DOHH2 (cell line): ENCODE measurements at regions not wholly inside any gene's neighbourhood (a gene's known extent, or its start where the extent isn't known, plus 50 kb on each side); places are given as distances from the start of the nearest gene placed in this dataset.

Experiments used
- H3F3A ChIP-seq: fragments of 200-600 bp; sonication (generic), shearing (Covaris generic); 2 replicates; pipeline ENCODE4 v1.6.0; 2016; ENCODE audit warnings: antibody characterized with exemption, mild to moderate bottlenecking; ENCODE audit not compliant: control insufficient read depth, insufficient read depth
- H3K27ac ChIP-seq: fragments of 200-600 bp; sonication (generic); 2 replicates; pipeline ENCODE4 v1.5.1; 2014; ENCODE audit warnings: low read depth, mild to moderate bottlenecking, low read length, moderate library complexity
- H3K27me3 ChIP-seq: fragments of 200-600 bp; sonication (generic); 2 replicates; pipeline ENCODE4 v1.6.1; 2014; ENCODE audit warnings: mild to moderate bottlenecking, low read length, mixed read lengths; ENCODE audit not compliant: control insufficient read depth
- H3K36me3 ChIP-seq: fragments of 200-600 bp; sonication (generic); 2 replicates; pipeline ENCODE4 v1.6.1; 2014; ENCODE audit warnings: mild to moderate bottlenecking, low read length, moderate library complexity, mixed read lengths; ENCODE audit not compliant: control insufficient read depth
- H3K4me1 ChIP-seq: fragments of 200-600 bp; sonication (generic); 2 replicates; pipeline ENCODE4 v1.6.1; 2014; ENCODE audit warnings: mild to moderate bottlenecking, low read length, mixed read lengths; ENCODE audit not compliant: control insufficient read depth
- H3K4me2 ChIP-seq: fragments of 200-600 bp; sonication (generic); 2 replicates; pipeline ENCODE4 v1.6.0; 2014; ENCODE audit warnings: mild to moderate bottlenecking, low read length, moderate library complexity
- H3K4me3 ChIP-seq: fragments of 200-600 bp; sonication (generic); 2 replicates; pipeline ENCODE4 v1.5.1; 2014; ENCODE audit warnings: mild to moderate bottlenecking, low read length, mixed read lengths
- H3K79me2 ChIP-seq: fragments of 200-600 bp; sonication (generic); 2 replicates; pipeline ENCODE4 v1.6.1; 2014; ENCODE audit warnings: mild to moderate bottlenecking, low read length, mixed read lengths; ENCODE audit not compliant: control insufficient read depth
- H3K9me2 ChIP-seq: fragments of 200-600 bp; sonication (generic); replicated peaks from 2 replicates; pipeline ENCODE4 v1.6.1; 2014; ENCODE audit warnings: mild to moderate bottlenecking, low read length, mixed read lengths; ENCODE audit not compliant: control insufficient read depth
- H3K9me3 ChIP-seq: fragments of 200-600 bp; sonication (generic); 2 replicates; pipeline ENCODE4 v1.6.1; 2014; ENCODE audit warnings: antibody characterized with exemption, low read length, mixed read lengths; ENCODE audit not compliant: control insufficient read depth, insufficient read depth
- H4K20me1 ChIP-seq: fragments of 200-600 bp; sonication (generic); 2 replicates; pipeline ENCODE4 v1.6.0; 2014; ENCODE audit warnings: low read depth, mild to moderate bottlenecking, antibody characterized with exemption, low read length, moderate library complexity; ENCODE audit not compliant: control insufficient read depth, insufficient read depth
- EZH2phosphoT487 ChIP-seq: fragments of 200-600 bp; sonication (generic); IDR thresholded peaks from 2 replicates; pipeline ENCODE4 v1.6.1; 2017; ENCODE audit warnings: borderline replicate concordance, mild to moderate bottlenecking, antibody characterized with exemption, low read length, moderate library complexity, mixed read lengths
- TF ChIP-seq, protein P1 (sequence below): fragments of 200-600 bp; sonication (generic); IDR thresholded peaks from one replicate; pipeline ENCODE4 v1.5.1; 2014; ENCODE audit warnings: antibody characterized with exemption, mild to moderate bottlenecking, low read depth, low read length; ENCODE audit not compliant: poor library complexity, severe bottlenecking

DNA sequence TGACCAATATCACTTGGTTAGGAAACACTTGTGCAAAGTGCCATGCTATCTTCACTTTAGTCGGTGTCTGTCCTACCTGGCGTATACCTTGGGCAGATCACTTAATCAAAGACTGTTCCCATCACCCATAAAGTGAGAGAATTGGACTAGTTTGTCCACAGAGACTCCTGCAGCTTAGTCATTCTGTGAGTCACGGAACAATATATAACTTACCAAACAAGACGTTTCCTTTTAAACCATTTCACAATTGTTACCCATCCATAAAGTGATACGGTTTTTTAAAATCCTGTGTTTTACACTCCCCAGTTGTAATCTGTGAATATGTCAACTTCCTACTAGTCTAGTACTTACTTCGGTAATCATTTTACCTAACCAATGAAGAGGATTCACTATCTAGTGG lies 499.3 kb upstream of the SMIM21 start:
- H3K9me3 ChIP-seq: no peaks in the 10 kb centered on the region
- H3K4me2 ChIP-seq: no peak overlapping the region
- H3K27me3 ChIP-seq: no peaks in the 10 kb centered on the region
- H3K36me3 ChIP-seq: no peaks in the 10 kb centered on the region
- no peak overlapping the region for H3K27ac ChIP-seq
- no peaks in the 10 kb centered on the region for H3K9me2 ChIP-seq
- no peaks in the 10 kb centered on the region for H3K4me1 ChIP-seq
- H4K20me1 ChIP-seq: no peaks in the 10 kb centered on the region
- H3F3A ChIP-seq: no peaks in the 10 kb centered on the region
- no peak overlapping the region for H3K4me3 ChIP-seq
- H3K79me2 ChIP-seq: no peaks in the 10 kb centered on the region
- no peak for TF ChIP-seq EZH2phosphoT487
- TF ChIP-seq, protein P1, sequence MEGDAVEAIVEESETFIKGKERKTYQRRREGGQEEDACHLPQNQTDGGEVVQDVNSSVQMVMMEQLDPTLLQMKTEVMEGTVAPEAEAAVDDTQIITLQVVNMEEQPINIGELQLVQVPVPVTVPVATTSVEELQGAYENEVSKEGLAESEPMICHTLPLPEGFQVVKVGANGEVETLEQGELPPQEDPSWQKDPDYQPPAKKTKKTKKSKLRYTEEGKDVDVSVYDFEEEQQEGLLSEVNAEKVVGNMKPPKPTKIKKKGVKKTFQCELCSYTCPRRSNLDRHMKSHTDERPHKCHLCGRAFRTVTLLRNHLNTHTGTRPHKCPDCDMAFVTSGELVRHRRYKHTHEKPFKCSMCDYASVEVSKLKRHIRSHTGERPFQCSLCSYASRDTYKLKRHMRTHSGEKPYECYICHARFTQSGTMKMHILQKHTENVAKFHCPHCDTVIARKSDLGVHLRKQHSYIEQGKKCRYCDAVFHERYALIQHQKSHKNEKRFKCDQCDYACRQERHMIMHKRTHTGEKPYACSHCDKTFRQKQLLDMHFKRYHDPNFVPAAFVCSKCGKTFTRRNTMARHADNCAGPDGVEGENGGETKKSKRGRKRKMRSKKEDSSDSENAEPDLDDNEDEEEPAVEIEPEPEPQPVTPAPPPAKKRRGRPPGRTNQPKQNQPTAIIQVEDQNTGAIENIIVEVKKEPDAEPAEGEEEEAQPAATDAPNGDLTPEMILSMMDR: no peak

DNA sequence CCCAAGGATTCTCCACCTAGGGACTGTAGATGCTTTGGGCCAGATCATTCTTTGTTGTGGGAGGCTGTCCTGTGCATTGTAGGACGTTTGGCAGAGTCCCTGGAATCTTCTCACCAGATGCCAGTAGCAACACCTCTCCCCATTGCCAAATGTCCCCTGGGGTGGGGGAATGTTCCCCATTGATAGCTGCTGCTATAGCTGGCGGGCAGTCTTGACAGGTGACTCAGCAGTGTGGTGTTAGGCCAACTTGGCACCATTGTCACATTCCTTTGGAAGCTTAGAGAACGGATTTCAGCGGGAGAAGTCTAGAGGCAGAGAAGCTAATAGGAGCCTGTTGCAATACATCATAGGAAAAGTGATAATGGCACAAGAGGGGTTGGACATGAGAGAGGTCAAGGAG lies 495.7 kb upstream of the SMIM21 start:
- TF ChIP-seq, protein P1: no peak
- no peak for TF ChIP-seq EZH2phosphoT487
- H3K4me1 ChIP-seq: no peaks in the 10 kb centered on the region
- no peaks in the 10 kb centered on the region for H3K9me3 ChIP-seq
- no peaks in the 10 kb centered on the region for H3K27me3 ChIP-seq
- H3F3A ChIP-seq: no peaks in the 10 kb centered on the region
- H3K36me3 ChIP-seq: no peaks in the 10 kb centered on the region
- no peak overlapping the region for H3K4me3 ChIP-seq
- H3K27ac ChIP-seq: no peak overlapping the region
- H3K4me2 ChIP-seq: no peak overlapping the region
- no peaks in the 10 kb centered on the region for H3K79me2 ChIP-seq
- H4K20me1 ChIP-seq: no peaks in the 10 kb centered on the region
- no peaks in the 10 kb centered on the region for H3K9me2 ChIP-seq

DNA sequence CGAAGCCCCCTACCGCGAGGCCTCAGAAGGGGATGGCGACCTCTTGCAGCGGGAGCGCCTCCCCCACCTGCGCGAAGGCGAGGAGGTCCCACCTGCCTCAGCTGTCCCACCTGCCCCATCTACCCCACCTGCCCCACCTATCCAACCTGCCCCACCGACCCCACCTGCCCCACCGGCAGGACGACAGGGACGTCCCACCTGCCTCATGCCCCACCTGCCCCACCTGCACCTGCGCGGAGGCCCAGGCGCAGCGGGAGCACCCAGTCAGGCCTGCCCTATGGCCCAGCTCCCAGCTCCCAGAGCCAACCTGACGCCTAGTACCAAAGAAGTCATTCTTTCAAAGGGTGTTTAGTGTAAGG lies 489.1 kb upstream of the SMIM21 start:
- no peaks in the 10 kb centered on the region for H3K27me3 ChIP-seq
- no peaks in the 10 kb centered on the region for H3K9me2 ChIP-seq
- no peaks in the 10 kb centered on the region for H3F3A ChIP-seq
- no peak overlapping the region for H3K27ac ChIP-seq
- H4K20me1 ChIP-seq: no peaks in the 10 kb centered on the region
- H3K4me3 ChIP-seq: no peak overlapping the region
- no peaks in the 10 kb centered on the region; the same call in 1 of the 2 replicates for H3K9me3 ChIP-seq
- no peak overlapping the region for H3K4me2 ChIP-seq
- TF ChIP-seq EZH2phosphoT487: no peak
- TF ChIP-seq, protein P1: no peak
- no peaks in the 10 kb centered on the region for H3K36me3 ChIP-seq
- no peaks in the 10 kb centered on the region for H3K4me1 ChIP-seq
- no peaks in the 10 kb centered on the region for H3K79me2 ChIP-seq
